ENCODE measurements at regions not wholly inside any gene's neighbourhood (a gene's known extent, or its start where the extent isn't known, plus 50 kb on each side); places are given as distances from the start of the nearest gene placed in this dataset.
A peak's percentile ranks its signal among the peaks of the same experiment; 100 is the strongest.

- no peak for DNase-seq (ENCODE audit: low spot score)
These were observed 396.8 kb upstream of the DDHD1 start for GRCh38 chr14:53549956-53550355.

DNA sequence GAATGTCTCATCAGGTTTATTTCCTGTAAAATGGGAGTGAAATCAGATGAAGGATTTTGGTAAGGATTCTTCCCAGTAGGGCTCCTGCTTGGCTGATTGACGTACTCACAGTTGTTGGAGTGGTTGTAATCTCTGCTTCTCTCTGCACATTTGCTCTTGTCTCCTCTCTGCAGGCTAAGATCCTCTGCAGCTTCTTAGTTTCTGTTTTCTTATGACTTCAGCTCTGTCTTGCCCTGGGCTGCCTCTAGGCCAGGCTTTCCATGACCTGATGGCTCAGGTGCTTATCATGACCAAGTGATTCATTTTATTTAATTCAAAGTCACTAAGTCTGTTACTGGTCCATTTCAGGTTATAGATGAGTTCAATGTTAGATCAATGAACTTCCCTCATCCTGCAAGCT is 394.5 kb upstream of the DDHD1 start:
- DNase-seq (ENCODE audit: low spot score) = no peak

DNA sequence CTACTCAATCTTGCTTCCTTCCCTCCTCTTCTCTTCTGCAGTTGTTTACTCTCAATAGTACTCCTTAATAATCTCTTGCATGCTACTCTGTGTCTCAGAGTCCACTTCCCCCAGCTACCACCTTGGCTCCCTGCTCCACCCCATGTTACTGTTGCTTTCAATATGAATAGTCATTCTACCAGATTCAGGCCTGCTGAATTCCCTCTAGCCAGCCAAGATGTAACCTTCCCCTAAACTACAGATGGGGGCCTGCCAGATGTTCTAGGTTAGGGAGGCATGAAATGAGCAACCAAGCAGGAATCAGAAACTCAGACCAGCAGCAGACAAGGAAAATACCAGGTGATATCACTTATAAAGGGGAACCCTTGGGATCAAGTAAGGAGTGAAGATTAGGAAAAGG is 392.1 kb upstream of the DDHD1 start:
- no peak for DNase-seq (ENCODE audit: low spot score)

GRCh38 chr14:53542732-53543131 is 389.6 kb upstream of the DDHD1 start:
- DNase-seq (ENCODE audit: low spot score) = peak; percentile 85

DNA sequence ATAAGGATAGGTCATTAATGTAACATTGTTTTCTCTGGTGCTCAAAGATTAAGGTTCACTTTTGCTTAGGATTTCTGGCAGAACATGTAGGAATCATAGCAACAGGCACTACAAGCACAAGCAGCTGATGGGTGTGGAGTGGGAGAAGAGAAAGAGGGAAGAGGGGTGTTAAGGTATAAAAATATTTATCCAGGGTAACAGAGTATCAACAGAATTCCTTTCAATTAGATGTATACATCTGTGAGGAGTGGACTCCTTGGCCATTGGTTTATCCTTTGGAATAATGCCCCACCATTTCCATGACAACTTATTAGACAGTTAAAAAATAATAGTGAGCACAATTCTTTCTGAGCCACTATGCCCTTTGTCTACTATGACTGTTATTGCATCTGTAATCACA is 388.3 kb upstream of the DDHD1 start:
- no peak for DNase-seq (ENCODE audit: low spot score)

DNA sequence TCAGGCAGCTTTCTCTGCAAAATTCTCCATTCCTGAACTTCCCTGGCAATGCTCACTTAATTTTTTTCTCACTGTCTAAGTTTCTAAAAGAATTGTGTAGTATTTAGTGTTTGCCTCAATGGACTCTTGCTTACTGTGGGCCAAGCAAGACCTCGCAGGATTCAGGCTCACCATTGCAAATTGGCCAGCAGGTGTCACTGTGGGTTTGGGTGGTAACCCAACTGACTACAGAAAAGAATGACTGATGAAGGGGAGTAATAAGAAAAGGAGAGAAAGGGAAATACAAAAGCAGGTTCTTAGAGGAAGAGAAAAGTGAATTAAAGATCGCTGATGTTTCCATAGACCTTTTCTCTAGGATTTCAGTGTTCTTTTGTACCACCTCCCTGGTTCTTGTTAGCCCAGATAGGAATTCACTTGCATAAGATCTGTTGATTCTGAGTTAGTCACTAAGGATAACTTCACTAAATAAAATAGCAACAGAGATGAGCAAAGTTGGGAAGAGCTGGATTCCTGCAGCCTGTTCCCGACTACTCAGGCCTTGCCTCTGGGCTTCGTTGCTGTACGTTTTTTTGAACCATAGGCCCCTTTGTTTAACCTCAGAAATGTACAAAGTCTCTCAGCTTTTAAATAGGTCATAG is 386.5 kb upstream of the DDHD1 start:
- peak; percentile 92 for DNase-seq (ENCODE audit: low spot score)

GRCh38 chr14:53538316-53538881 is 385.3 kb upstream of the DDHD1 start:
- DNase-seq (ENCODE audit: low spot score) = no peak

DNA sequence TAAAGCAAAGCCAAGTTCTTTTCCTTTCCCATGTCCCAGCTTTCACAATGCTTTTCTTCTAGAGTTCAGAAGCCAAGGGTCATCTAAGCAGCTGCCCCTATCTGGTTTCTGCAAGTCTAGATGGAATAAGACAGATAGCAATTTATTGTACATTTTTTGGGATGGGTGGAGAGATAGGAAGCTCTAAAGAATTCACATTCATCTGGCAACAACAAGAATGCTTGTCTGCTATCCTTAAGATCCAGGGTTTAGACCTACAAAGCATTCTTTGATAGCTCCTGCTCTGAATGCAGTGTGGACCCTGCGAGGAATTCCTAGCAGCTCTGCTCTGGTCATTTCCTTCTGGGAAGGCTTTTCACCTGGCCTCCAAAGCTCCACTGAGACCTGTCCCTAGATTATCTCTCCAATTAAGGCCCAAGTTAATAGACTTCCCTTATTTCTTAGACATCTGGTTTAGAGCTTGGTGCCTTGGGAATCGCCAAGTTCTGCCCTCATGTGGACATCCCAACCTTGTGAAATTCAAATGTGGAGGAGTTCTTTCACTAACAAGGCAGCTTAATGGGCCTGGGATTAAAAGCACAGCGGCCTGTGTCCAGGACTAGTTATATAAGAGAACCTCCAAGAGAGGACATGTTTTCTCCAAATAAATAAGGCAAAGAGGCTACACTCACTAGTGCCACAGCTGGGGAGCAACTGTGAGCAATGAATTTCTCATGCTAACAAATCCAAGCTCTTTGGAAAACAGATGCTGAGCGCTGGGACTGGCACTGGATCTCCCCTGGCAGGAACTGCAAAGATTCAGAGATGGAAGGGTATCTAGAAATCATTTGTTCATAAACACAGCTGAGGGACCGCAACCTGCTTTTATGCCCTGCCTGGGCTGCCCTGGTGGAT is 384.5 kb upstream of the DDHD1 start:
- peak; percentile 33 for DNase-seq (ENCODE audit: low spot score)

DNA sequence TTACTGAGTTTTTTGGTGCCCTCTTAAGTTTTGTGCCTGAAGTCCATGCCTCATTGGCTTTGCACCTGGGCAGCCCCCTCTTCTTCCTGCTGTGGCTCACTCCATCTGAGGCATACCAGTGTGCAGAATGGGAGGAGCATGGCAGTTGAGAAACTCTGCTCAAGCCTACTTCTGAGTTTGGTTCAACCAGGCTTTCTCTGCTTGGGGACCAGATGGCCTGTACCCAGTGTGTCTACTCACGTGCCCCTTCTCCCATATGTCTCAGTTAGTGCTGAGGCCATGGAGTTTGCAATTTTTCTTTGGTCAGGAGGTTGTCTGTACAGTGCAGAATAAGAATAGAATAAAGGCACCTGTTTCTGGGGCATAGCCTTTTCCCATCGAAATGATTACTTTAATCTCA is 383.3 kb upstream of the DDHD1 start:
- no peak for DNase-seq (ENCODE audit: low spot score)

DNA sequence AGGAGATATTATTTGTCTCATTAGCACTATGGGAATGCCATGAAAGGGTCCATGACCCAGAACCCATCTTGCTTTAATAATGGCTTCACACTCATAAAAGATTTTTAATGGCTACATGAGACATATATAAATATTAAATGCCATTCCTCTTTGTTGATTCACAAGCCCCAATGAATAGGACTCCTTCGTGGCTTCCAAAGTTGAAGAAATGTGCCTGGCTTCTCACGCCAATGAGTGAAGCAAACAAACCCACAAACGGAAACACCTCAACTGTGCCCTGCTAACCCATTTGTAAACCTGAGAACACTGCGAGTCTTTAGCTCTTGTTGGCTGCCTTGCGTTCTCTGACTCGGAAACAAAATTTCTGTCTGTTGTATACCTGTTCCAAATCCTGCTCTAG is 381.7 kb upstream of the DDHD1 start:
- DNase-seq (ENCODE audit: low spot score) = no peak

GRCh38 chr14:53533384-53533970 is 380.4 kb upstream of the DDHD1 start:
- no peak for DNase-seq (ENCODE audit: low spot score)

GRCh38 chr14:53532853-53533252 is 379.7 kb upstream of the DDHD1 start:
- no peak for DNase-seq (ENCODE audit: low spot score)

- no peak for DNase-seq (ENCODE audit: low spot score)
These were observed 378.6 kb upstream of the DDHD1 start for GRCh38 chr14:53531730-53532129.

GRCh38 chr14:53531156-53531555 is 378.0 kb upstream of the DDHD1 start:
- no peak for DNase-seq (ENCODE audit: low spot score)

DNA sequence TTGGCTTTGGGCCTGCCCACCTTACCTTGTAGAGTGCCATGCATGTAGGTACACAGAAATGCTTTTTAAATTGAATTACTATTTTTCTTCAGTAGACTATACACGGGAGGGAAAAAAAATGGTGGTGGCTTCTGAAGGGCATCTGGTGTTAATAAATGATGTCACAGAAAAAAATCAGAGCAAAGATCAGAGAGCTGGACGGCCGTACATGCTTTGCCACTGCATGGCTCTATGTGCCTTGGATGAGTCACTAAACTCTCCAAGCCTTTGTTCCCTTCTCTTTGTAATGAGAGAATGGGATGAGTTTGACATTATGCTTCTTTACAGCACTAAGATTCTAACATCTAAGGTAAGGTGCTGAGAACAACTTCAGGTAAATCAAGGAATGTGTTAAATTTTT is 376.4 kb upstream of the DDHD1 start:
- no peak for DNase-seq (ENCODE audit: low spot score)

- no peak for DNase-seq (ENCODE audit: low spot score)
These were observed 375.1 kb upstream of the DDHD1 start for GRCh38 chr14:53528185-53528671.

DNA sequence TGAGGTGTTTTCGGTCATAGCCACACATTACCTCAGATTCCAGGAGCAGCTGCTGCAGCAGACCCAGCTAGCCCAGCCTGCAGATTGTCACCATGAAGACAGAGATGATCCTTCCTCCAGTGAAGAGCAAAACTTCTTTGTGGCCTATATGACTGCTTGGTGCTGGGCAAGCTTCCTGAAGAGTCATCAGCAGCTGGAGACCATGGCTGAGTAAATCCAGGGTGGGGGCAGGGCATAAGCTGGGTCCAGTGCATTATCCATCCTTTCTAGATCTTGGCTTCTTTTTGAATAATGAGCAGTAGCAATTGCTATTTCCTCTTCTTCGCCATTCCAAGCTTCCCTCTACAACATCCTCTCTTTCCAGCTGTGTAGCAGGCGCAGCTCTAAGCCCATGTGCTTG is 373.1 kb upstream of the DDHD1 start:
- DNase-seq (ENCODE audit: low spot score) = no peak

DNA sequence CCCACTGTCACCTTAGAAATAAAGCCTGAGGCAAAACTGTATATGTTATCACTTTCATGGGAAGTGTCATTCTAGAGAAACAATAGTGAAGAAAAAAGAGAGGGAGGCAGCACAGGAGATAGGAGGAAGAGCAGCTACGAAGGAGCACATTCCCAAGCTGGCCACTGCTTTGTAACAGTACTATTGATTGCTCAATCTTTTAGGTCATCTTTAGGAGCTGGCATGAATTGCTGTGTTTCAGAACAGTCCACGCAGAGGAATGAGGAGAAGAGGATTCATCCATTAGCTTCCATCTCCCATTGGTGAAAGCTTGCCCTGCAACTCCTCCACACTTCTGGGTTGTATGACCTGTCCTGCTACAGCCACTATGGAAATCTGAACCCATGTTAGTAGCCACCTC is 372.5 kb upstream of the DDHD1 start:
- DNase-seq (ENCODE audit: low spot score) = no peak

GRCh38 chr14:53524391-53524790 is 371.3 kb upstream of the DDHD1 start:
- DNase-seq (ENCODE audit: low spot score) = no peak

- DNase-seq (ENCODE audit: low spot score) = no peak
These were observed 370.1 kb upstream of the DDHD1 start for GRCh38 chr14:53523226-53523625.

- DNase-seq (ENCODE audit: low spot score) = no peak
These were observed 367.2 kb upstream of the DDHD1 start for GRCh38 chr14:53520078-53520928.

Measured in HT-29 (cell line).